ENCODE measurements at regions not wholly inside any gene's neighbourhood (a gene's known extent, or its start where the extent isn't known, plus 50 kb on each side); places are given as distances from the start of the nearest gene placed in this dataset.

GRCh38 chr20:17795501-17796071 lies 95.8 kb downstream of the BANF2 start:
- no peak for TF ChIP-seq CTCF (IDR thresholded peaks at IDR 0.05; ENCODE audit: borderline replicate concordance, control extremely low read depth, extremely low read depth, insufficient read depth, missing control alignments)
- in situ Hi-C loops (cut with MboI; ENCODE audit: low sequenced_read_pairs, unreplicated experiment) = no loop called here
- DNase-seq (ENCODE audit: low spot score) = no peak

- DNase-seq (ENCODE audit: low spot score) = no peak
- no peak for TF ChIP-seq CTCF (IDR thresholded peaks at IDR 0.05; ENCODE audit: borderline replicate concordance, control extremely low read depth, extremely low read depth, insufficient read depth, missing control alignments)
- in situ Hi-C loops (cut with MboI; ENCODE audit: low sequenced_read_pairs, unreplicated experiment) = no loop called here
These were observed 95.2 kb downstream of the BANF2 start for GRCh38 chr20:17795003-17795402.

- no peak for DNase-seq (ENCODE audit: low spot score)
- TF ChIP-seq CTCF (IDR thresholded peaks at IDR 0.05; ENCODE audit: borderline replicate concordance, control extremely low read depth, extremely low read depth, insufficient read depth, missing control alignments) = no peak
- in situ Hi-C loops (cut with MboI; ENCODE audit: low sequenced_read_pairs, unreplicated experiment) = no loop called here
These were observed 94.6 kb downstream of the BANF2 start for GRCh38 chr20:17794400-17794799.

- DNase-seq (ENCODE audit: low spot score) = no peak
- no peak for TF ChIP-seq CTCF (IDR thresholded peaks at IDR 0.05; ENCODE audit: borderline replicate concordance, control extremely low read depth, extremely low read depth, insufficient read depth, missing control alignments)
- in situ Hi-C loops (cut with MboI; ENCODE audit: low sequenced_read_pairs, unreplicated experiment) = no loop called here
These were observed 94.2 kb downstream of the BANF2 start for GRCh38 chr20:17793986-17794385.

GRCh38 chr20:17790296-17790695 lies 90.5 kb downstream of the BANF2 start:
- no peak for TF ChIP-seq CTCF (IDR thresholded peaks at IDR 0.05; ENCODE audit: borderline replicate concordance, control extremely low read depth, extremely low read depth, insufficient read depth, missing control alignments)
- no peak for DNase-seq (ENCODE audit: low spot score)
- in situ Hi-C loops (cut with MboI; ENCODE audit: low sequenced_read_pairs, unreplicated experiment) = no loop called here

- in situ Hi-C loops (cut with MboI; ENCODE audit: low sequenced_read_pairs, unreplicated experiment) = no loop called here
- no peak for TF ChIP-seq CTCF (IDR thresholded peaks at IDR 0.05; ENCODE audit: borderline replicate concordance, control extremely low read depth, extremely low read depth, insufficient read depth, missing control alignments)
- no peak for DNase-seq (ENCODE audit: low spot score)
These were observed 88.0 kb downstream of the BANF2 start for GRCh38 chr20:17787816-17788215.
